DOHH2 (cell line): ENCODE measurements at regions not wholly inside any gene's neighbourhood (a gene's known extent, or its start where the extent isn't known, plus 50 kb on each side); places are given as distances from the start of the nearest gene placed in this dataset.

Experiments used
- CTCF ChIP-seq: fragments of 200-600 bp; sonication (generic); IDR thresholded peaks from one replicate; pipeline ENCODE4 v1.5.1; 2014; ENCODE audit warnings: antibody characterized with exemption, mild to moderate bottlenecking, low read depth, low read length; ENCODE audit not compliant: poor library complexity, severe bottlenecking
- EZH2phosphoT487 ChIP-seq: fragments of 200-600 bp; sonication (generic); IDR thresholded peaks from 2 replicates; pipeline ENCODE4 v1.6.1; 2017; ENCODE audit warnings: borderline replicate concordance, mild to moderate bottlenecking, antibody characterized with exemption, low read length, moderate library complexity, mixed read lengths

DNA sequence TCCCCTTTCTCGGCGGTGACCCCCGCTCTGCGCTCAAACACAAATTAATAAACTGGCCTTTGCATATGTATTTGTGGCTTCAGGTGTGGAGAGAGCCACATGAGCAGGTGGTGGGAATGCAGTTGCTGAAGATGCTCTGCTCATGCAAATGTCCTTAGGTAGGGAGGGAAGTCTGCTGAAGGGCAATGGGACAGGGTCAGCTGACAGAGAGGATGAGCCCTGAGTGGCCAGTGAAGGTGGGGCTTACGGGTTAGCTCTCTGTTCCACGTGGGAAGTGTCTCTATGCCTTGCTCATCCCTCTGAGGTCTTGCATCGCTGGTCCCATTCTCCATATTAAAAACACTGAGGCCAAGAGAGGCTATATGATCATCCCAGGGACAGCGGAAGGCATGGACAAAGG lies 74.2 kb upstream of the CCL1 start:
- TF ChIP-seq CTCF (no peak), EZH2phosphoT487 (no peak)
